ENCODE measurements at regions not wholly inside any gene's neighbourhood (a gene's known extent, or its start where the extent isn't known, plus 50 kb on each side); places are given as distances from the start of the nearest gene placed in this dataset.

- ChIA-PET POLR2A (no interaction called here), CTCF (no interaction called here)
Measured at GRCh38 chr20:52921340-52921739, 50.8 kb upstream of the TSHZ2 start.

- CTCF ChIA-PET = no interaction called here
Measured at GRCh38 chr20:52918311-52918710, 53.8 kb upstream of the TSHZ2 start.

GRCh38 chr20:52915564-52915963 lies 56.6 kb upstream of the TSHZ2 start:
- CTCF ChIA-PET = interaction anchor here (0.6 kb wide), 1 partner anchor 649 kb away, joined by 3 read pairs; no protein-coding TSS in a partner anchor
- POLR2A ChIA-PET = no interaction called here

More at GRCh38 chr20:52918311-52918710, 53.8 kb upstream of the TSHZ2 start:
- POLR2A ChIA-PET = no interaction called here

GRCh38 chr20:52914870-52915269 lies 57.3 kb upstream of the TSHZ2 start:
- CTCF ChIA-PET = no interaction called here
- POLR2A ChIA-PET = no interaction called here

- ChIA-PET POLR2A (interaction anchor here (0.6 to 0.7 kb wide), 2 partner anchors 165 to 614 kb away, joined by 4 to 10 read pairs; no protein-coding TSS in a partner anchor), CTCF (no interaction called here)
Measured at GRCh38 chr20:52913650-52914387, 58.3 kb upstream of the TSHZ2 start.

- POLR2A ChIA-PET = no interaction called here
- CTCF ChIA-PET = interaction anchor here (0.6 kb wide), 1 partner anchor 22 kb away, joined by 4 read pairs; no protein-coding TSS in a partner anchor
Measured at GRCh38 chr20:52905241-52905994, 66.7 kb upstream of the TSHZ2 start.

- POLR2A ChIA-PET = no interaction called here
- CTCF ChIA-PET = no interaction called here
Measured at GRCh38 chr20:52904837-52905236, 67.3 kb upstream of the TSHZ2 start.

GRCh38 chr20:52899041-52899608 lies 73.0 kb upstream of the TSHZ2 start:
- CTCF ChIA-PET = no interaction called here
- POLR2A ChIA-PET = no interaction called here

- CTCF ChIA-PET = no interaction called here
- POLR2A ChIA-PET = no interaction called here
Measured at GRCh38 chr20:52896348-52896747, 75.8 kb upstream of the TSHZ2 start.

GRCh38 chr20:52895701-52896100 lies 76.5 kb upstream of the TSHZ2 start:
- ChIA-PET CTCF (no interaction called here), POLR2A (no interaction called here)

- CTCF ChIA-PET = no interaction called here
- POLR2A ChIA-PET = no interaction called here
Measured at GRCh38 chr20:52895235-52895634, 76.9 kb upstream of the TSHZ2 start.

- POLR2A ChIA-PET = no interaction called here
- CTCF ChIA-PET = no interaction called here
Measured at GRCh38 chr20:52893498-52893897, 78.7 kb upstream of the TSHZ2 start.

GRCh38 chr20:52892023-52892422 lies 80.1 kb upstream of the TSHZ2 start:
- ChIA-PET POLR2A (no interaction called here), CTCF (no interaction called here)

- ChIA-PET POLR2A (no interaction called here), CTCF (no interaction called here)
Measured at GRCh38 chr20:52890130-52890529, 82.0 kb upstream of the TSHZ2 start.

GRCh38 chr20:52889225-52889624 lies 82.9 kb upstream of the TSHZ2 start:
- CTCF ChIA-PET = no interaction called here
- POLR2A ChIA-PET = no interaction called here

- CTCF ChIA-PET = no interaction called here
- POLR2A ChIA-PET = no interaction called here
Measured at GRCh38 chr20:52888096-52888495, 84.1 kb upstream of the TSHZ2 start.

- ChIA-PET POLR2A (no interaction called here), CTCF (no interaction called here)
Measured at GRCh38 chr20:52880997-52881396, 91.2 kb upstream of the TSHZ2 start.

- CTCF ChIA-PET = no interaction called here
Measured at GRCh38 chr20:52880259-52880658, 91.9 kb upstream of the TSHZ2 start.

GRCh38 chr20:52874241-52874640 lies 97.9 kb upstream of the TSHZ2 start:
- CTCF ChIA-PET = no interaction called here
- POLR2A ChIA-PET = no interaction called here

More at GRCh38 chr20:52880259-52880658, 91.9 kb upstream of the TSHZ2 start:
- POLR2A ChIA-PET = no interaction called here

GRCh38 chr20:52869698-52870501 lies 102.3 kb upstream of the TSHZ2 start:
- CTCF ChIA-PET = no interaction called here

More at GRCh38 chr20:52869698-52870501, 102.3 kb upstream of the TSHZ2 start:
- POLR2A ChIA-PET = no interaction called here

All from activated CD8-positive, alpha-beta memory T cell treated with anti-CD3 and anti-CD28 coated beads for 36 hours (primary cell).